ENCODE measurements at regions not wholly inside any gene's neighbourhood (a gene's known extent, or its start where the extent isn't known, plus 50 kb on each side); places are given as distances from the start of the nearest gene placed in this dataset.

- TF ChIP-seq, protein P1, sequence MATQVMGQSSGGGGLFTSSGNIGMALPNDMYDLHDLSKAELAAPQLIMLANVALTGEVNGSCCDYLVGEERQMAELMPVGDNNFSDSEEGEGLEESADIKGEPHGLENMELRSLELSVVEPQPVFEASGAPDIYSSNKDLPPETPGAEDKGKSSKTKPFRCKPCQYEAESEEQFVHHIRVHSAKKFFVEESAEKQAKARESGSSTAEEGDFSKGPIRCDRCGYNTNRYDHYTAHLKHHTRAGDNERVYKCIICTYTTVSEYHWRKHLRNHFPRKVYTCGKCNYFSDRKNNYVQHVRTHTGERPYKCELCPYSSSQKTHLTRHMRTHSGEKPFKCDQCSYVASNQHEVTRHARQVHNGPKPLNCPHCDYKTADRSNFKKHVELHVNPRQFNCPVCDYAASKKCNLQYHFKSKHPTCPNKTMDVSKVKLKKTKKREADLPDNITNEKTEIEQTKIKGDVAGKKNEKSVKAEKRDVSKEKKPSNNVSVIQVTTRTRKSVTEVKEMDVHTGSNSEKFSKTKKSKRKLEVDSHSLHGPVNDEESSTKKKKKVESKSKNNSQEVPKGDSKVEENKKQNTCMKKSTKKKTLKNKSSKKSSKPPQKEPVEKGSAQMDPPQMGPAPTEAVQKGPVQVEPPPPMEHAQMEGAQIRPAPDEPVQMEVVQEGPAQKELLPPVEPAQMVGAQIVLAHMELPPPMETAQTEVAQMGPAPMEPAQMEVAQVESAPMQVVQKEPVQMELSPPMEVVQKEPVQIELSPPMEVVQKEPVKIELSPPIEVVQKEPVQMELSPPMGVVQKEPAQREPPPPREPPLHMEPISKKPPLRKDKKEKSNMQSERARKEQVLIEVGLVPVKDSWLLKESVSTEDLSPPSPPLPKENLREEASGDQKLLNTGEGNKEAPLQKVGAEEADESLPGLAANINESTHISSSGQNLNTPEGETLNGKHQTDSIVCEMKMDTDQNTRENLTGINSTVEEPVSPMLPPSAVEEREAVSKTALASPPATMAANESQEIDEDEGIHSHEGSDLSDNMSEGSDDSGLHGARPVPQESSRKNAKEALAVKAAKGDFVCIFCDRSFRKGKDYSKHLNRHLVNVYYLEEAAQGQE (IDR thresholded peaks at IDR 0.05; ENCODE audit: low read depth, low read length) = no peak
- TF ChIP-seq USF1 (IDR thresholded peaks at IDR 0.05; ENCODE audit: borderline replicate concordance, low read depth) (no peak), YY1 (IDR thresholded peaks at IDR 0.05; ENCODE audit: low read depth) (no peak), SMC3 (IDR thresholded peaks at IDR 0.05; ENCODE audit: low read depth, low read length) (no peak), CHD2 (IDR thresholded peaks at IDR 0.05; ENCODE audit: low read length, partially characterized antibody) (no peak), MAX (IDR thresholded peaks at IDR 0.05; ENCODE audit: low read depth) (no peak), POLR2AphosphoS5 (IDR thresholded peaks at IDR 0.05; ENCODE audit: low read depth, low read length) (no peak), RFX5 (IDR thresholded peaks at IDR 0.05; ENCODE audit: low read length) (no peak), EP300 (IDR thresholded peaks at IDR 0.05; ENCODE audit: borderline replicate concordance in 1 of 2, low read depth in 1 of 2, low read length in 1 of 2) (no peak), SIN3A (IDR thresholded peaks at IDR 0.05; ENCODE audit: borderline replicate concordance, low read depth, low read length) (no peak), GABPA (IDR thresholded peaks at IDR 0.05; ENCODE audit: low read depth) (no peak), JUND (IDR thresholded peaks at IDR 0.05) (no peak), EZH2phosphoT487 (IDR thresholded peaks at IDR 0.05; ENCODE audit: borderline replicate concordance, low read depth) (no peak)
- TF ChIP-seq, protein P2, sequence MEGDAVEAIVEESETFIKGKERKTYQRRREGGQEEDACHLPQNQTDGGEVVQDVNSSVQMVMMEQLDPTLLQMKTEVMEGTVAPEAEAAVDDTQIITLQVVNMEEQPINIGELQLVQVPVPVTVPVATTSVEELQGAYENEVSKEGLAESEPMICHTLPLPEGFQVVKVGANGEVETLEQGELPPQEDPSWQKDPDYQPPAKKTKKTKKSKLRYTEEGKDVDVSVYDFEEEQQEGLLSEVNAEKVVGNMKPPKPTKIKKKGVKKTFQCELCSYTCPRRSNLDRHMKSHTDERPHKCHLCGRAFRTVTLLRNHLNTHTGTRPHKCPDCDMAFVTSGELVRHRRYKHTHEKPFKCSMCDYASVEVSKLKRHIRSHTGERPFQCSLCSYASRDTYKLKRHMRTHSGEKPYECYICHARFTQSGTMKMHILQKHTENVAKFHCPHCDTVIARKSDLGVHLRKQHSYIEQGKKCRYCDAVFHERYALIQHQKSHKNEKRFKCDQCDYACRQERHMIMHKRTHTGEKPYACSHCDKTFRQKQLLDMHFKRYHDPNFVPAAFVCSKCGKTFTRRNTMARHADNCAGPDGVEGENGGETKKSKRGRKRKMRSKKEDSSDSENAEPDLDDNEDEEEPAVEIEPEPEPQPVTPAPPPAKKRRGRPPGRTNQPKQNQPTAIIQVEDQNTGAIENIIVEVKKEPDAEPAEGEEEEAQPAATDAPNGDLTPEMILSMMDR (IDR thresholded peaks at IDR 0.05) = no peak
Observed at GRCh38 chr7:3134745-3135144, 91.1 kb upstream of the CARD11 start.
